ENCODE measurements at regions not wholly inside any gene's neighbourhood (a gene's known extent, or its start where the extent isn't known, plus 50 kb on each side); places are given as distances from the start of the nearest gene placed in this dataset.

- Histone ChIP-seq H3K27ac (no peak overlapping the region), H3K4me3 (ENCODE audit: low read depth, low read length) (no peak overlapping the region), H3K27me3 (ENCODE audit: control insufficient read depth, insufficient read depth, low read length) (no peaks in the 10 kb centered on the region), H3K4me2 (ENCODE audit: low read length) (no peak overlapping the region), H3K36me3 (ENCODE audit: control insufficient read depth, insufficient read depth, low read length) (no peaks in the 10 kb centered on the region), H3K79me2 (no peaks in the 10 kb centered on the region), H3K4me1 (no peaks in the 10 kb centered on the region), H3K9me3 (ENCODE audit: control insufficient read depth, low read length) (no peaks in the 10 kb centered on the region), H2AFZ (no peak overlapping the region), H3K9ac (no peak overlapping the region)
- no peak for TF ChIP-seq CTCF (IDR thresholded peaks at IDR 0.05)
These were observed 127.6 kb upstream of the HCCS start for GRCh38 chrX:10983526-10983925.

- Histone ChIP-seq H3K9me3 (ENCODE audit: control insufficient read depth, low read length) (no peaks in the 10 kb centered on the region), H3K4me1 (no peaks in the 10 kb centered on the region), H2AFZ (no peak overlapping the region), H3K27me3 (ENCODE audit: control insufficient read depth, insufficient read depth, low read length) (no peaks in the 10 kb centered on the region), H3K27ac (no peak overlapping the region), H3K4me3 (ENCODE audit: low read depth, low read length) (no peak overlapping the region), H3K9ac (no peak overlapping the region), H3K36me3 (ENCODE audit: control insufficient read depth, insufficient read depth, low read length) (no peaks in the 10 kb centered on the region), H3K4me2 (ENCODE audit: low read length) (no peak overlapping the region), H3K79me2 (no peaks in the 10 kb centered on the region)
- TF ChIP-seq CTCF (IDR thresholded peaks at IDR 0.05), result no peak
These were observed 126.9 kb upstream of the HCCS start for GRCh38 chrX:10984213-10984612.

GRCh38 chrX:10986616-10987015 lies 124.5 kb upstream of the HCCS start:
- Histone ChIP-seq H3K36me3 (ENCODE audit: control insufficient read depth, insufficient read depth, low read length) (no peaks in the 10 kb centered on the region), H3K4me1 (no peaks in the 10 kb centered on the region), H3K79me2 (no peaks in the 10 kb centered on the region), H3K4me3 (ENCODE audit: low read depth, low read length) (no peak overlapping the region), H3K27me3 (ENCODE audit: control insufficient read depth, insufficient read depth, low read length) (no peaks in the 10 kb centered on the region), H3K4me2 (ENCODE audit: low read length) (no peak overlapping the region), H3K9me3 (ENCODE audit: control insufficient read depth, low read length) (no peaks in the 10 kb centered on the region), H2AFZ (no peak overlapping the region), H3K27ac (no peak overlapping the region), H3K9ac (no peak overlapping the region)
- TF ChIP-seq CTCF (IDR thresholded peaks at IDR 0.05), result no peak

- H2AFZ ChIP-seq, result no peak overlapping the region
- no peaks in the 10 kb centered on the region for H3K9me3 ChIP-seq (ENCODE audit: control insufficient read depth, low read length)
- no peak overlapping the region for H3K4me2 ChIP-seq (ENCODE audit: low read length)
- no peaks in the 10 kb centered on the region for H3K27me3 ChIP-seq (ENCODE audit: control insufficient read depth, insufficient read depth, low read length)
- H3K4me3 ChIP-seq (ENCODE audit: low read depth, low read length), result no peak overlapping the region
- no peak overlapping the region for H3K27ac ChIP-seq
- no peaks in the 10 kb centered on the region for H3K79me2 ChIP-seq
- no peak overlapping the region for H3K9ac ChIP-seq
- H3K36me3 ChIP-seq (ENCODE audit: control insufficient read depth, insufficient read depth, low read length), result no peaks in the 10 kb centered on the region
- H3K4me1 ChIP-seq, result no peaks in the 10 kb centered on the region
- TF ChIP-seq CTCF (IDR thresholded peaks at IDR 0.05), result no peak
These were observed 122.5 kb upstream of the HCCS start for GRCh38 chrX:10988653-10989052.

GRCh38 chrX:10989386-10989785 lies 121.7 kb upstream of the HCCS start:
- no peak for TF ChIP-seq CTCF (IDR thresholded peaks at IDR 0.05)
- Histone ChIP-seq H3K4me3 (ENCODE audit: low read depth, low read length) (no peak overlapping the region), H3K9ac (no peak overlapping the region), H3K9me3 (ENCODE audit: control insufficient read depth, low read length) (no peaks in the 10 kb centered on the region), H3K36me3 (ENCODE audit: control insufficient read depth, insufficient read depth, low read length) (no peaks in the 10 kb centered on the region), H2AFZ (no peak overlapping the region), H3K4me2 (ENCODE audit: low read length) (no peak overlapping the region), H3K27me3 (ENCODE audit: control insufficient read depth, insufficient read depth, low read length) (no peaks in the 10 kb centered on the region), H3K79me2 (no peaks in the 10 kb centered on the region), H3K27ac (no peak overlapping the region), H3K4me1 (no peaks in the 10 kb centered on the region)
